ENCODE measurements at regions not wholly inside any gene's neighbourhood (a gene's known extent, or its start where the extent isn't known, plus 50 kb on each side); places are given as distances from the start of the nearest gene placed in this dataset.

DNA sequence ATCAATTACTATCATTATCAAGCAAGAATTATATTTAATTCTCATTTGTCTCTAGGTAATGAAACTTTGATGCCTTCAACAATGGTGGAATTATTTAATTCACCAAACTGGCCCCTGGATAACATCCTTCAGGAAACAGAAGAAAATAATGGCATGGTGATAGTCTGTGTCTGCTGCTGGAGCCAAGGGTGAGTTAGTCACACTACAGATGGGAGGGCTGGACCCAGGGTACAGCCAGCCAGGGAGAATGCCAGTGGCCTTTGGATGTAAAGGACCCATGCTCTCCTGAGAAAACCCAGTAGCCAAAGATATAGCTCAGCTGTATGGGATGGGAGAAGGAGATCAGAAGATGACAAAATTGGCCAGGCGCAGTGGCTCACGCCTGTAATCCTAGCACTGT is 60.0 kb upstream of the CNKSR3 start:
- no peaks in the 10 kb centered on the region for H3K36me3 ChIP-seq
- H3K27me3 ChIP-seq: no peaks in the 10 kb centered on the region
- peak overlapping the region in 2 of 4 donors; percentile 57 to 59 for H3K27ac ChIP-seq
- peak in 1 of 3 donors; percentile 58 for DNase-seq
- H3K9me3 ChIP-seq: no peaks in the 10 kb centered on the region
- peaks cover 0 to 33% (median 0%) of the 10 kb centered on the region in 4 donors for H3K4me1 ChIP-seq
- no peak overlapping the region for H3K4me3 ChIP-seq
- TF ChIP-seq POLR2A (IDR thresholded peaks at IDR 0.05): no peak
- no peak for TF ChIP-seq CTCF (IDR thresholded peaks at IDR 0.05)

DNA sequence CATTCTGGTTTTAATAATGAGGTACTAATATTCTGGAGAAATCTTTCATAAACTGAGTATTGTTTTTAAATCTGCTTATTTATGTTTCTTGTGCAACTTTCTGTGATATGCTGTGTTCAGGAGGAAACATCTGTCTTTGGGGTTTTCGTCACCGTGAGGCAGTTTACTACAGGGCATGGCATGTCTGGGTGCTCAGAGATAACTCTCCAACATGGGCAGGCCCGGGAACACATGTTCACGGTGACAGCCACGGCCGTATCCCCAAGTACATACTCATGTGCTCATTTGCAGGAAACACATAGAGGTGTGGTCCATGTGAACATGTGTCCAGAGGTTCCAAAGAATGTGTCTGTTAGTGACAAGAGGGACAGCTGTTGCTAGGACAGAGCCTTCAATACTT is 62.1 kb upstream of the CNKSR3 start:
- no peak overlapping the region for H3K27ac ChIP-seq
- H3K9me3 ChIP-seq: no peaks in the 10 kb centered on the region
- TF ChIP-seq CTCF (IDR thresholded peaks at IDR 0.05): no peak
- no peak for TF ChIP-seq POLR2A (IDR thresholded peaks at IDR 0.05)
- DNase-seq: no peak
- no peak overlapping the region for H3K4me3 ChIP-seq
- no peaks in the 10 kb centered on the region for H3K27me3 ChIP-seq
- H3K36me3 ChIP-seq: no peaks in the 10 kb centered on the region
- peaks cover 0 to 19% (median 0%) of the 10 kb centered on the region in 4 donors for H3K4me1 ChIP-seq

GRCh38 chr6:154578004-154578559 is 67.6 kb upstream of the CNKSR3 start:
- Histone ChIP-seq H3K9me3 (no peaks in the 10 kb centered on the region), H3K4me3 (no peak overlapping the region), H3K36me3 (no peaks in the 10 kb centered on the region), H3K4me1 (no peaks in the 10 kb centered on the region), H3K27me3 (no peaks in the 10 kb centered on the region), H3K27ac (no peak overlapping the region)
- TF ChIP-seq POLR2A (IDR thresholded peaks at IDR 0.05): no peak
- no peak for TF ChIP-seq CTCF (IDR thresholded peaks at IDR 0.05)
- DNase-seq: no peak

GRCh38 chr6:154579046-154579445 is 68.6 kb upstream of the CNKSR3 start:
- no peak overlapping the region for H3K4me3 ChIP-seq
- H3K36me3 ChIP-seq: no peaks in the 10 kb centered on the region
- DNase-seq: no peak
- TF ChIP-seq CTCF (IDR thresholded peaks at IDR 0.05) (no peak), POLR2A (IDR thresholded peaks at IDR 0.05) (no peak)
- H3K4me1 ChIP-seq: no peaks in the 10 kb centered on the region
- H3K27me3 ChIP-seq: no peaks in the 10 kb centered on the region
- H3K9me3 ChIP-seq: no peaks in the 10 kb centered on the region
- no peak overlapping the region for H3K27ac ChIP-seq

DNA sequence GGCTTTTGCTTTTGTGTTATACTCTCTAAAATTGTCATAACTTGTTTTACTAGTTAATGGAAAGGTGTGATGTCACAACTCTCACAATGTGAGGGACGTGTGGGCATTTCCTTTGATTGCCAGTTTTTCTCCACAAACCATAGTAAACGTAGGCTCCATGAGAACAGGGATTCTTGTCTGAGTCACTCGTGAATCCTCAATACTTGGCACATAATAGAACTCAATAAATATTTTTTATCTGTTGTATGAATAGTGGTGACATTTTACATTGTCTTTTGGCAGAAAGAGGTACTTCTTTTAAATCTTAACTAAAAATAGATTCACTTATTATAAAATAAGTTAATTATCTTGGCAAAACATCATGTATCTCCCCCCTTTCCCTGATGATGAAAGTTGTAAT is 69.0 kb upstream of the CNKSR3 start:
- no peak for TF ChIP-seq POLR2A (IDR thresholded peaks at IDR 0.05)
- TF ChIP-seq CTCF (IDR thresholded peaks at IDR 0.05): no peak
- no peaks in the 10 kb centered on the region for H3K9me3 ChIP-seq
- H3K27me3 ChIP-seq: no peaks in the 10 kb centered on the region
- H3K27ac ChIP-seq: no peak overlapping the region
- no peak for DNase-seq
- no peaks in the 10 kb centered on the region for H3K4me1 ChIP-seq
- no peaks in the 10 kb centered on the region for H3K36me3 ChIP-seq
- no peak overlapping the region for H3K4me3 ChIP-seq

Measured in Peyer's patch (tissue), 4 donors.